ENCODE measurements at regions not wholly inside any gene's neighbourhood (a gene's known extent, or its start where the extent isn't known, plus 50 kb on each side); places are given as distances from the start of the nearest gene placed in this dataset.

- Histone ChIP-seq H3K27ac (no peak overlapping the region), H3K27me3 (ENCODE audit: insufficient read depth, low read depth) (no peaks in the 10 kb centered on the region), H3K4me1 (ENCODE audit: low read depth, poor library complexity, severe bottlenecking) (no peaks in the 10 kb centered on the region), H3K9ac (no peak overlapping the region), H4K20me1 (ENCODE audit: insufficient read depth) (no peaks in the 10 kb centered on the region), H3K4me2 (no peak overlapping the region), H2AFZ (ENCODE audit: low read depth) (no peak overlapping the region), H3K36me3 (ENCODE audit: insufficient read depth) (no peaks in the 10 kb centered on the region), H3K79me2 (ENCODE audit: insufficient read depth, low read depth) (no peaks in the 10 kb centered on the region), H3K4me3 (IDR thresholded peaks at IDR 0.05; ENCODE audit: insufficient read depth, low read depth, low read length) (no peak overlapping the region)
- TF ChIP-seq CTCF (conservative IDR thresholded peaks at IDR 0.05; ENCODE audit: low read depth, low read length), result no peak
Measured at GRCh38 chr4:26001413-26001812, 87.4 kb downstream of the SMIM20 start.

- Histone ChIP-seq H3K27ac (no peak overlapping the region), H3K27me3 (ENCODE audit: insufficient read depth, low read depth) (no peaks in the 10 kb centered on the region), H3K4me1 (ENCODE audit: low read depth, poor library complexity, severe bottlenecking) (no peaks in the 10 kb centered on the region), H3K4me2 (no peak overlapping the region), H3K9ac (no peak overlapping the region), H3K36me3 (ENCODE audit: insufficient read depth) (no peaks in the 10 kb centered on the region), H3K79me2 (ENCODE audit: insufficient read depth, low read depth) (no peaks in the 10 kb centered on the region), H3K4me3 (IDR thresholded peaks at IDR 0.05; ENCODE audit: insufficient read depth, low read depth, low read length) (no peak overlapping the region), H4K20me1 (ENCODE audit: insufficient read depth) (no peaks in the 10 kb centered on the region), H2AFZ (ENCODE audit: low read depth) (no peak overlapping the region)
- no peak for TF ChIP-seq CTCF (conservative IDR thresholded peaks at IDR 0.05; ENCODE audit: low read depth, low read length)
Measured at GRCh38 chr4:26001816-26002215, 87.8 kb downstream of the SMIM20 start.

GRCh38 chr4:26003056-26003455 lies 89.0 kb downstream of the SMIM20 start:
- H3K4me2 ChIP-seq, result no peak overlapping the region
- TF ChIP-seq CTCF (conservative IDR thresholded peaks at IDR 0.05; ENCODE audit: low read depth, low read length), result no peak
- H3K27ac ChIP-seq, result no peak overlapping the region
- no peaks in the 10 kb centered on the region for H4K20me1 ChIP-seq (ENCODE audit: insufficient read depth)
- H3K9ac ChIP-seq, result no peak overlapping the region
- no peaks in the 10 kb centered on the region for H3K36me3 ChIP-seq (ENCODE audit: insufficient read depth)
- H3K4me3 ChIP-seq (IDR thresholded peaks at IDR 0.05; ENCODE audit: insufficient read depth, low read depth, low read length), result no peak overlapping the region
- H3K4me1 ChIP-seq (ENCODE audit: low read depth, poor library complexity, severe bottlenecking), result no peaks in the 10 kb centered on the region
- H3K27me3 ChIP-seq (ENCODE audit: insufficient read depth, low read depth), result no peaks in the 10 kb centered on the region
- no peaks in the 10 kb centered on the region for H3K79me2 ChIP-seq (ENCODE audit: insufficient read depth, low read depth)
- no peak overlapping the region for H2AFZ ChIP-seq (ENCODE audit: low read depth)

GRCh38 chr4:26004290-26004689 lies 90.3 kb downstream of the SMIM20 start:
- TF ChIP-seq CTCF (conservative IDR thresholded peaks at IDR 0.05; ENCODE audit: low read depth, low read length), result no peak
- no peaks in the 10 kb centered on the region for H3K4me1 ChIP-seq (ENCODE audit: low read depth, poor library complexity, severe bottlenecking)
- H3K27ac ChIP-seq, result no peak overlapping the region
- no peak overlapping the region for H3K4me3 ChIP-seq (IDR thresholded peaks at IDR 0.05; ENCODE audit: insufficient read depth, low read depth, low read length)
- no peak overlapping the region for H3K4me2 ChIP-seq
- no peaks in the 10 kb centered on the region for H3K79me2 ChIP-seq (ENCODE audit: insufficient read depth, low read depth)
- no peak overlapping the region for H3K9ac ChIP-seq
- H3K27me3 ChIP-seq (ENCODE audit: insufficient read depth, low read depth), result no peaks in the 10 kb centered on the region
- no peak overlapping the region for H2AFZ ChIP-seq (ENCODE audit: low read depth)
- no peaks in the 10 kb centered on the region for H4K20me1 ChIP-seq (ENCODE audit: insufficient read depth)
- H3K36me3 ChIP-seq (ENCODE audit: insufficient read depth), result no peaks in the 10 kb centered on the region

- no peaks in the 10 kb centered on the region for H4K20me1 ChIP-seq (ENCODE audit: insufficient read depth)
- no peak overlapping the region for H3K4me3 ChIP-seq (IDR thresholded peaks at IDR 0.05; ENCODE audit: insufficient read depth, low read depth, low read length)
- no peak overlapping the region for H2AFZ ChIP-seq (ENCODE audit: low read depth)
- no peak overlapping the region for H3K27ac ChIP-seq
- no peaks in the 10 kb centered on the region for H3K36me3 ChIP-seq (ENCODE audit: insufficient read depth)
- H3K9ac ChIP-seq, result no peak overlapping the region
- H3K79me2 ChIP-seq (ENCODE audit: insufficient read depth, low read depth), result no peaks in the 10 kb centered on the region
- H3K4me2 ChIP-seq, result no peak overlapping the region
- no peaks in the 10 kb centered on the region for H3K27me3 ChIP-seq (ENCODE audit: insufficient read depth, low read depth)
- H3K4me1 ChIP-seq (ENCODE audit: low read depth, poor library complexity, severe bottlenecking), result no peaks in the 10 kb centered on the region
- no peak for TF ChIP-seq CTCF (conservative IDR thresholded peaks at IDR 0.05; ENCODE audit: low read depth, low read length)
Measured at GRCh38 chr4:26005764-26006163, 91.7 kb downstream of the SMIM20 start.

All from KMS-11 (cell line).